ENCODE measurements at regions not wholly inside any gene's neighbourhood (a gene's known extent, or its start where the extent isn't known, plus 50 kb on each side); places are given as distances from the start of the nearest gene placed in this dataset.
A peak's percentile ranks its signal among the peaks of the same experiment; 100 is the strongest.

DNA sequence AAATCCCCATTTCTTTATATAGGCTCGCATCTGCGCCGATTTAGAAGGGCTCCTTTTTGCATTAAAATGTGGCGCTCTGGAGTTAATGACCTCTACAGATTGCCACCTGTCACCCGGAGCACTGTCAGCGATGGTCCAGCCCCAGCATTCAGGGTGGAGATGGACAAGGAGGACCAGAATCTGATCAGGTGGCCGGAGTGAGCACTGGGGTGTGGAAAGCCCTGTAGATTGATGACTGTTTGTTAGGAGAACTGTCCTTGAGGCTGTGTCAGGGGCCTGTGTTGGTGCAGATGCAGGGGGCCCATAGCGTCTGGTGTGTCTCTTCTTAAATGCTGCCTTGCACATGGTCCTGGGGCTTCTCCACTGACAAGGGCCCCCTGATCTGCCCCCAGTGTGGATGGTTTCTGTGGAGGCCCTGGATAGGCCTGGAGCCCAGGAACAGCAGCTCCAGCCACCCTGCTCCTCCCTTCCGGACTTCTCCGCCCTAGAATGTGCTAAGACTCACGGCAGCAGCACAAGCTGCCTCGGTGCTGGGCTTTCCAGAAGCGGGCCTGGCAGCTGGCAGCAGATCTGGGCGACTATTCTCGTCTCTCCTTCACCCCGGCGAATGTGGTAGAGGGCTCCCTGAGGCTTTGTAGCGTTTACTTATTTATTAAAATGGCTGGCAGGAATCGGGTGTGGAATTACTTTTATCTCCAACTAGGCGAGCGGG, 1333.3 kb downstream of the BRD1 start:
- H3K4me3 ChIP-seq (ENCODE audit: control insufficient read depth, low read depth, low read length): no peak overlapping the region

DNA sequence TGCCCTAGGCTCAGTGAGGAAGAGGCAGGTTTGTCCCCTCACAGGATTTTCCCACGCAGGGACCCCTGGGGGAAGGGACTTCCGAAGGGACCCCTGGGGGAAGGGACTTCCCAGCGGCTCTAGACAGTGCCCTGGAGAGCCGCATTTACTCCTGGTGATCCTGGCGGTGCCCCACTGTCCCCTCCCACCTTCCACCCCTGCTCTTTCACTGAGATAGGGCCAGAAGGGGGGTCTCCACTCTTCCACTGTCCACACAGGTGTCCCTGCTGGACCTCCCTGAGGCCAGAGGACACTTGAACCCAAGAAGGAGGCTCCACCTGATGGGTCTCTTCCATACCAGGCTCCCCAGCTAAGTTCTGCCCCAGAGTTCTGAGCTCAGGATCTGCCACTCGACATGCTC, 1333.9 kb downstream of the BRD1 start:
- TF ChIP-seq, protein P1, sequence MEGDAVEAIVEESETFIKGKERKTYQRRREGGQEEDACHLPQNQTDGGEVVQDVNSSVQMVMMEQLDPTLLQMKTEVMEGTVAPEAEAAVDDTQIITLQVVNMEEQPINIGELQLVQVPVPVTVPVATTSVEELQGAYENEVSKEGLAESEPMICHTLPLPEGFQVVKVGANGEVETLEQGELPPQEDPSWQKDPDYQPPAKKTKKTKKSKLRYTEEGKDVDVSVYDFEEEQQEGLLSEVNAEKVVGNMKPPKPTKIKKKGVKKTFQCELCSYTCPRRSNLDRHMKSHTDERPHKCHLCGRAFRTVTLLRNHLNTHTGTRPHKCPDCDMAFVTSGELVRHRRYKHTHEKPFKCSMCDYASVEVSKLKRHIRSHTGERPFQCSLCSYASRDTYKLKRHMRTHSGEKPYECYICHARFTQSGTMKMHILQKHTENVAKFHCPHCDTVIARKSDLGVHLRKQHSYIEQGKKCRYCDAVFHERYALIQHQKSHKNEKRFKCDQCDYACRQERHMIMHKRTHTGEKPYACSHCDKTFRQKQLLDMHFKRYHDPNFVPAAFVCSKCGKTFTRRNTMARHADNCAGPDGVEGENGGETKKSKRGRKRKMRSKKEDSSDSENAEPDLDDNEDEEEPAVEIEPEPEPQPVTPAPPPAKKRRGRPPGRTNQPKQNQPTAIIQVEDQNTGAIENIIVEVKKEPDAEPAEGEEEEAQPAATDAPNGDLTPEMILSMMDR (IDR thresholded peaks at IDR 0.05; ENCODE audit: control insufficient read depth, insufficient read depth, low read depth, low read length, missing control alignments): no peak
- no peak for DNase-seq (ENCODE audit: low read depth)
- no peak overlapping the region for H3K4me3 ChIP-seq (ENCODE audit: control insufficient read depth, low read depth, low read length)

More for the DNA sequence above, 1333.3 kb downstream of the BRD1 start:
- no peak for DNase-seq (ENCODE audit: low read depth)
- TF ChIP-seq, protein P1 (IDR thresholded peaks at IDR 0.05; ENCODE audit: control insufficient read depth, insufficient read depth, low read depth, low read length, missing control alignments): no peak

DNA sequence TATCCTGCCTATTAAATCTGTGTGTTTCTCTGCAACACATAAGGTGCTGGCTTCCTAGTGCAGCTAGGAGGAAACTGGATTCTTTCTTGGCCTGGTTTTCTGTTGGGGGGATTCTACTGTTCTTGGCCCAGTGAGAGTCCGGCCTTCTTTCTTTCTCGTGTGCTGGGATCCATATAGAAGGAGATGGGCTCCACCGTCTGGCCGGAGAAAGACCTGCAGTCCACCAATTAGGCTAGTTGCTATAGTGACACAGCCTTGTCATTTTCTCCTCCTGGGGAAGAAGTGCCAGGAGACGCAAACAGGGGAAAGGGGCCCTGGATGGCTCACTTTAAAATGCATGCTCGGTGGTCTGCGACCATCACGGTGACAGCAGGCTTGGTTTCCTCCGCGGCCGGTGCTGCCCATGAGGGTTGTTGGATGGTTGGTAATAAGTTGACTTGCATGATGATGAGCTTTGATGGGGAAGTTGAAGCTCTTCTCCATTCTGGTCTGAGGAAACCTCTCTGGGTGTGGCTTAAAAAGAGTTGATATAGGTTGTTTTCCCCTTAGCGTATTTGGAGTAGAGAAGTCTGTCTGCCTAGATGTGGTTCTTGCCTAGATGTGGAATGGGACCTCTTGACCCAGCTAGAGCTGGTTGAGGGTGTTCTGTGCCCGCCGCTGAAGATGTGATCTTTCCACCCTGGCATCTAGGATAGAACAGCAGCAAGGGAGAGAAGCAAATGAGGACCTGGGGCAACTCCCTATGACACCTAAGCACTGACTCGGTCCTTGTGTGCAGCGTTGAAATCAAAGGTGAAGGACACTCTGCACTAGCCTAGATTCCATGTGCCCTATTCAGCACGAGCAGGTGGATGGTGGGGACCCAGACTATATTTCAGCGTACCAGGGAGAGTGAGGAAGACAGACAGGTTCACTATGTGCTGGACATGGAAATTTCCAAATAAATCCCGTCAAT, 1335.0 kb downstream of the BRD1 start:
- DNase-seq (ENCODE audit: low read depth): peak; percentile 39
- TF ChIP-seq, protein P1 (IDR thresholded peaks at IDR 0.05; ENCODE audit: control insufficient read depth, insufficient read depth, low read depth, low read length, missing control alignments): peak; percentile 86
- no peak overlapping the region for H3K4me3 ChIP-seq (ENCODE audit: control insufficient read depth, low read depth, low read length)

DNA sequence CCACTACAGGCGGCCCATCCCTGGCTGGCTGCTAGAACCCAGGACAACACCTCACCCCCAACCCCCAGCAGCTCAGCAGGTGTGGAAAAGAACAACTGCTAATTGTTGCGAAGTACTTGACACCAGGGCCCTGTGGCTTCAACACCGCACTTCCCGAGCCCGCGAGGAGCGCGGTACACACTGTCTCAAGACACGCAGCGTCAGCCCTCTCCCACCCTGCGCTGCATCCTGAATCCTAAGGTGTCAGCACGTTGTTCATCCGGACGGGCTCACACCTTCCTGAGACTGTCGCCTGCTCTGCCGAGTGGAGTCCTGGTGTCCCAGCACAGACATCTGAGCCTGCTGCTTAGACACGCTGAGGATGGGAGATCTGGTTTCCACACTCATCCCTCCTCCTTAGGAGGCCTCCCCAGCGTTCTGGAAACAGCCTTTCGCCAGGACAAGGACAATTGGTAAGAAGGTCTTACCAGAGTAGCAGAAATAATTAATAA, 1336.2 kb downstream of the BRD1 start:
- no peak for DNase-seq (ENCODE audit: low read depth)
- TF ChIP-seq, protein P1 (IDR thresholded peaks at IDR 0.05; ENCODE audit: control insufficient read depth, insufficient read depth, low read depth, low read length, missing control alignments): no peak
- H3K4me3 ChIP-seq (ENCODE audit: control insufficient read depth, low read depth, low read length): no peak overlapping the region

DNA sequence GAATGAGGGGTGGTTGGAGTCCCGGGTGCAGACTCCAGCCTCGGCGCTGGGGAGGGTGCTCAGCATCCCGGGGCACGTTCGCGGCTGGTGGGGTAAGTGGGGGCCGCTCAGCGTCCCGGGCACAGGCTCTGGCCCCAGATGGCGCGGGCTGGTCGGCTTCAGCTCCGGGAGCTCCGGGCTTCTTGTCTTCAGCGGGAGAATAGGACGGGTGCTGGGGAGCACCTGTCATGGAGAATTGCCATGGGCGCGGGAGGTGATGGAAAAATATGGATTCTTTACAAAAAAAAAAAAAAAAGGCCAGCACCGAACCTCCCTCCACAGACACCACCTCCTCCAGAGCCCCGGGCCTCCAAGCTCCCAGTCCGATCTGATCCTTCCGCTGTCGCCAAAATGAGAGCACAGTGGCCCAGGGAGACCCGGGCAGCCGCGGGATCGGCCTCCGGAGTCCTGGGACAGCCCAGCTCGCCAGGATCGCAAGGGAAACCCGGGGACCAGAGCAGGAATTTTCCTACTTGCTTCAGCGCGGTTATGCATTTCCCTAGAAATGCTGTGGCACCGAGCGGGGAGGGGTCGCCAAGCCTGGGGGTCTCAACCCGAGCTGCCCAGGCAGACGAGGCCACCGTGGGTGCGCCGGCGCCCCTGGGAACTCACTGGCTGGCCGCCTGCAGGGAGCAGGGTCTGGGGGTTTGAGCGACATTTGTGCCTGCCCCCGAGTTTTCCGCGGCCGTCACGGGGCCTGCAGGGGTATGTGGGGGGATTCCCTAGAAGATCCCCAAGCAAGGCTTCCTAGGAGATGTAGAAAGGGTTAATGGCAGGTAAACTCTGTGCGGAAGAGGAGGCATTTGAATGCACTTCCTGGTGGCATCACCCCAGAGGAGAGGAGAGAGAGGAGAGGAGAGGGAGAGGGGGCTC, 1336.9 kb downstream of the BRD1 start:
- peak overlapping the region; percentile 49 for H3K4me3 ChIP-seq (ENCODE audit: control insufficient read depth, low read depth, low read length)
- no peak for DNase-seq (ENCODE audit: low read depth)

More for the DNA sequence above, 1336.9 kb downstream of the BRD1 start:
- TF ChIP-seq, protein P1 (IDR thresholded peaks at IDR 0.05; ENCODE audit: control insufficient read depth, insufficient read depth, low read depth, low read length, missing control alignments): no peak

Data from AG09309 (cell line).